Heart left ventricle (tissue), 13 donors: ENCODE measurements at regions not wholly inside any gene's neighbourhood (a gene's known extent, or its start where the extent isn't known, plus 50 kb on each side); places are given as distances from the start of the nearest gene placed in this dataset.

Experiments used
- POLR2A ChIP-seq, 2 donors: fragments of 450-650 bp; IDR thresholded peaks; one replicate each; pipeline ENCODE4 v1.6.1; 2017; ENCODE audit warnings: antibody characterized with exemption in 2 of 2, mild to moderate bottlenecking in 2 of 2, moderate library complexity in 2 of 2
- TF ChIP-seq, protein P1 (sequence below), 12 donors: fragments of 200-600 bp; sonication (generic) in 4 of 12; IDR thresholded peaks; one replicate each; pipeline versions ENCODE4 v1.5.0 to v1.8.0; 2018 to 2022; ENCODE audit warnings: antibody characterized with exemption in 12 of 12, mild to moderate bottlenecking in 5 of 12
- donor health status: ischemic (EF 13 %, LVEDD 7.1; RV severe dilation, severe dysfunction).
- donor health status: DM: no; HTN: yes; CAD: no.
- donor health status: DM: no; HTN: no; CAD: no.
- donor health status: ischemic (EF 25% LVEDD 6.9; RV normal size, moderate dysfunction).
- donor health status: ischemic (EF 25% LVEDD 5.7; RV mildly dilated, moderate dysfunction).
- donor health status: ischemic (EF 35%, LVEDD 5.7; RV mildly dilated, moderate dysfunction).
- donor health status: nonischemic (EF 11% LVEDD 7.7; RV severe dilation, severe dysfunction).
- donor health status: DM: yes; HTN: yes; CAD: no.
- donor health status: PGD.
- donor health status: ischemic (EF 29% LVEDD 5.4; RV normal size, mild dysfunction).
- donor health status: nonischemic (EF 23%, LVEDD 6.1; RV moderate dilation, normal function).

DNA sequence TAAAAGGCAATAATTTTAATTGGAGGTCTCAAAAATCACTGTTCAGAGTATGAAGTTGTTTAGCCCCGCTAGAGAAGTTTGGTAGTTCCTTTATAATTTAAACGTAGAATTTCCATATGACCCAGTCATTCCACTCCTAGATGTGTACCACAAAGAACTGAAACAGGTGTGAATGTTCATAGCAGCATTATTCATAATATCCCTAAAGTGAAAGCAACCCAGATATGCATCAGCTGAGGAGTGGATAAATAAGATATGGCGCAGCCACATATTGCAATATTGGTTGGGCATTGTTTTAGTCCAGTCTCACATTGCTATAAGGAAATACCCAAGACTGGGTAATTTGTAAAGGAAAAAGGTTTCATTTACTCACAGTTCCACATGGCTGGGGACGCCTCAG lies 976.2 kb downstream of the NLGN4Y start:
- TF ChIP-seq, protein P1, sequence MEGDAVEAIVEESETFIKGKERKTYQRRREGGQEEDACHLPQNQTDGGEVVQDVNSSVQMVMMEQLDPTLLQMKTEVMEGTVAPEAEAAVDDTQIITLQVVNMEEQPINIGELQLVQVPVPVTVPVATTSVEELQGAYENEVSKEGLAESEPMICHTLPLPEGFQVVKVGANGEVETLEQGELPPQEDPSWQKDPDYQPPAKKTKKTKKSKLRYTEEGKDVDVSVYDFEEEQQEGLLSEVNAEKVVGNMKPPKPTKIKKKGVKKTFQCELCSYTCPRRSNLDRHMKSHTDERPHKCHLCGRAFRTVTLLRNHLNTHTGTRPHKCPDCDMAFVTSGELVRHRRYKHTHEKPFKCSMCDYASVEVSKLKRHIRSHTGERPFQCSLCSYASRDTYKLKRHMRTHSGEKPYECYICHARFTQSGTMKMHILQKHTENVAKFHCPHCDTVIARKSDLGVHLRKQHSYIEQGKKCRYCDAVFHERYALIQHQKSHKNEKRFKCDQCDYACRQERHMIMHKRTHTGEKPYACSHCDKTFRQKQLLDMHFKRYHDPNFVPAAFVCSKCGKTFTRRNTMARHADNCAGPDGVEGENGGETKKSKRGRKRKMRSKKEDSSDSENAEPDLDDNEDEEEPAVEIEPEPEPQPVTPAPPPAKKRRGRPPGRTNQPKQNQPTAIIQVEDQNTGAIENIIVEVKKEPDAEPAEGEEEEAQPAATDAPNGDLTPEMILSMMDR (IDR thresholded peaks at IDR 0.05) = no peak
- TF ChIP-seq POLR2A (IDR thresholded peaks at IDR 0.05) = no peak
